ENCODE measurements at regions not wholly inside any gene's neighbourhood (a gene's known extent, or its start where the extent isn't known, plus 50 kb on each side); places are given as distances from the start of the nearest gene placed in this dataset.

DNA sequence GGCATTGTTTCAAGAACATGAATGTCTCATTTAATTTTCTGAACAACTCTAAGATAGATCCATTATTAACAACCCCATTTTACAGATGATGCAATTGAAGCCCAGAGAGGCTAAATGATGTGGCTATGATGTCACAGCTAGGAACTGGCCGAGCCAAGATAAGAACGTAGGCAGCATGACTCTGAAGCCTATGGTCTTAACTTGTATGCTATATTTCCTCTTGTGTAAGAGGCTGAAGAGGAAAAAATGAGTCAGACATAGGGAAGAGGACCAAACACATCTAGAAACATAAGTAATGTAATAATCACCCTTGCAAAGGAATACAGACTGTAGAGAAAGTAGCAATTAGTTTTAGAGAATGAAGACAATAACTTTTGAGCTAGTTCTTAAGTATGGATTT, 416.8 kb downstream of the FIGN start:
- peak; percentile 42 for DNase-seq (ENCODE audit: low read depth)
- TF ChIP-seq, protein P1, sequence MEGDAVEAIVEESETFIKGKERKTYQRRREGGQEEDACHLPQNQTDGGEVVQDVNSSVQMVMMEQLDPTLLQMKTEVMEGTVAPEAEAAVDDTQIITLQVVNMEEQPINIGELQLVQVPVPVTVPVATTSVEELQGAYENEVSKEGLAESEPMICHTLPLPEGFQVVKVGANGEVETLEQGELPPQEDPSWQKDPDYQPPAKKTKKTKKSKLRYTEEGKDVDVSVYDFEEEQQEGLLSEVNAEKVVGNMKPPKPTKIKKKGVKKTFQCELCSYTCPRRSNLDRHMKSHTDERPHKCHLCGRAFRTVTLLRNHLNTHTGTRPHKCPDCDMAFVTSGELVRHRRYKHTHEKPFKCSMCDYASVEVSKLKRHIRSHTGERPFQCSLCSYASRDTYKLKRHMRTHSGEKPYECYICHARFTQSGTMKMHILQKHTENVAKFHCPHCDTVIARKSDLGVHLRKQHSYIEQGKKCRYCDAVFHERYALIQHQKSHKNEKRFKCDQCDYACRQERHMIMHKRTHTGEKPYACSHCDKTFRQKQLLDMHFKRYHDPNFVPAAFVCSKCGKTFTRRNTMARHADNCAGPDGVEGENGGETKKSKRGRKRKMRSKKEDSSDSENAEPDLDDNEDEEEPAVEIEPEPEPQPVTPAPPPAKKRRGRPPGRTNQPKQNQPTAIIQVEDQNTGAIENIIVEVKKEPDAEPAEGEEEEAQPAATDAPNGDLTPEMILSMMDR (IDR thresholded peaks at IDR 0.05; ENCODE audit: insufficient read depth, low read depth, low read length), result no peak
- H3K4me3 ChIP-seq (ENCODE audit: low read depth, low read length), result no peak overlapping the region

DNA sequence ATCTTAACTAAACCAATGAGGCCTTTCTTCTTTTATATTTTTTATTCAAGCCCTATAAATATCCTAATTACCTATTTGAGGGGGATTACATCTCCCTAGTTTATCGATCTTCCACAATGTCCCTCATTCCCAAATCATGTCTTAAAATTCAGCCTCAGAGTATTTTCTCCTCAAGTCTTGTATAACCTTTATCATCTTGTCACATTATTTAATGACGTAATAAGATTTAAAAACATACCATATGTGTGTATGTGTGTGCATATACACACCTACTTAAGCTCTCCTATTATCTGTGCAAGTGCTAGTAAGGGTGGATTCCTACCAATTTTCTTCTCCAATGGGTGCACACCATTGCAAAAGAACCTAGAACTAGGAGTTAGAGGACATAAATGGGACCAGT, 421.1 kb downstream of the FIGN start:
- DNase-seq (ENCODE audit: low read depth), result no peak
- TF ChIP-seq, protein P1 (IDR thresholded peaks at IDR 0.05; ENCODE audit: insufficient read depth, low read depth, low read length), result no peak
- no peak overlapping the region for H3K4me3 ChIP-seq (ENCODE audit: low read depth, low read length)

DNA sequence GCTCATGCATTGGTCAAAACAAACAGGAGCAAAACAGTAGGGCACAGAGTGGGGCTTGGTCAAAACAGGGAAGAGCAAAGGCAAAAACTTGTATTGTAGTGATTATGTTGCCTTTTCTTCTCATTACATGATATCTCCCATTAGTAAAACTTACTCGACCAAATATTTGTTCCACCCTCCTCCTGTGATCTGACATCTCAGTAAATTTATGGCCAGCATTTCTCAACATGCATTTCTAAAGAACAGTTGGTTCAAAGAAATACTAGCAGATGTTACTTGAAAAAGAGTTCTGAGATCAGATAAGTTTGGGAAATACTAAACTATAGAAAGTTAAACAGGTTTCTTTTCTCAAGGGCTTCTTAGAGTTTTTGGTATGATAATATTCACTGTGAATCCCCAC, 423.1 kb downstream of the FIGN start:
- no peak overlapping the region for H3K4me3 ChIP-seq (ENCODE audit: low read depth, low read length)
- DNase-seq (ENCODE audit: low read depth), result peak; percentile 23
- TF ChIP-seq, protein P1 (IDR thresholded peaks at IDR 0.05; ENCODE audit: insufficient read depth, low read depth, low read length), result no peak

DNA sequence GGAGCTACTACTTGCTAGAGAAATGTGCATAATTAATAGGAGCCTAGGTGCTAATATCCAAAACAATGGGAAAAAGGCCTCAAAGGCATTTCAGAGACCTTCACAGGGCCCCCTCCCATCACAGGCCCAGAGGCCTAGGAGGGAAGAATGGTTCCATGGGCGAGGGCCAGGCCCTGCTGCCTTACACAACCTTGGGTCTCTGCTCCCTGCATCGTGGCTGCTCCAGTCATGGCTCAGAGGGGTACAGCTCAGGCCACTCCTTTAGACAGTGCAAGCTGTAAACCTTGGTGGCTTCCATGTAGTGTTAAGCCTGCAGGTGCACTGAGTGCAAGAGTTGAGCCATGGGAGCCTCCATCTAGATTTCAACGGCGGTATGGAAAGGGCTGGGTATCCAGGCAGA, 429.2 kb downstream of the FIGN start:
- no peak overlapping the region for H3K4me3 ChIP-seq (ENCODE audit: low read depth, low read length)
- TF ChIP-seq, protein P1 (IDR thresholded peaks at IDR 0.05; ENCODE audit: insufficient read depth, low read depth, low read length), result no peak
- DNase-seq (ENCODE audit: low read depth), result no peak

DNA sequence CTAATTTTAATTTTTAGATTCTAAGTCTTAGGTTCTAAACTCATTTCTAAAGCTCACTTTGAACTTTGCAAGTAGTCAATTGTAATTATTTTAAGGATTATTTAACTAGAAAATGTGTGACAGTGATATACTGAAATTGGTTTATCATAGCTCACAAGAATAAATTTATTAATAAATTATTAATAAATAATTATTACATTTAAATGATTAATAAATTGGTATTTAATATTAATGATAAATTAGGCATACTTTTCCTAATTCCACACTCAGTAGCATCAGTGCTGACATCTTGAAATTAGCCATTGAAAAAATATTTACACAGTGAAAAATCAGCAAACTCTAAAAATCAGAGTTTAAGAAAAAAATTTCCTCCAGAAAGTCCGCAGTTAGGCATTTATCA, 433.7 kb downstream of the FIGN start:
- TF ChIP-seq, protein P1 (IDR thresholded peaks at IDR 0.05; ENCODE audit: insufficient read depth, low read depth, low read length), result no peak
- no peak for DNase-seq (ENCODE audit: low read depth)
- no peak overlapping the region for H3K4me3 ChIP-seq (ENCODE audit: low read depth, low read length)

DNA sequence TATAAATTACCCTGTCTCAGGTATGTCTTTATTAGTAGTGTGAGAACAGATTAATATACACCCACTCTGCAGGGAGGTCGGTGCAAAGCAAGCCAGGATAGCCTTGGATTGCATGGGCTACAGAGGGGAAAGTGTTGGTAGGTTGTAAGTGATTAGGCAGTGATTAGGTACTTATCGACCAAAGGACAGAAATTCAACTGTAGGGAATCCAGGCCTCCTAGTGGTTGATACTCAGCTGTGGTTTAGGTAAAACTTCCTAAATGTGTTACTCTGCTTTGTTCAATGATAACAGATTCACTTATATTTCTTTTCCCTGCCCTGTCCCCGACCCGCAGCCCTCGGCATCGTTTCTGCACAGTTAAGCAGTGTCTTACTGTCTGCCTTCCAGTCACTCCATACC, 444.0 kb downstream of the FIGN start:
- TF ChIP-seq, protein P1 (IDR thresholded peaks at IDR 0.05; ENCODE audit: insufficient read depth, low read depth, low read length), result no peak
- no peak for DNase-seq (ENCODE audit: low read depth)
- no peak overlapping the region for H3K4me3 ChIP-seq (ENCODE audit: low read depth, low read length)

DNA sequence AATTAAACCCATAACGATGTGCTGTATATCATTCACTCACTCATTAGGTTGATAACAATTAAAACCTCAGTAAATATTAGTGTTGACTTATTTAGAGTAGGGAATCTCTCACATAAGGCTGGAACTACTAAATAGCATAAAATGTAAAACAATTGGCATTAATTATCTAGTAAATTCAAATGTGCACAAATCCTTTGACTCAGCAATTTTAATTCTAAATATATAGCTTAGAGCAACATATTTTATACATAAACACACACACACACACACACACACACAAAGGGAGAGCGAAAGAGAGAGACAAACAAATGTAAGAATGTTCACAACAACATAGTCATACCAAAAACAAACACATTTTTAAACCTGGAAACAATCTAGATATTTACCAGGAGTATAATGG, 443.1 kb upstream of the KCNH7 start:
- no peak for DNase-seq (ENCODE audit: low read depth)
- TF ChIP-seq, protein P1 (IDR thresholded peaks at IDR 0.05; ENCODE audit: insufficient read depth, low read depth, low read length), result no peak
- H3K4me3 ChIP-seq (ENCODE audit: low read depth, low read length), result no peak overlapping the region
